Esophagus muscularis mucosa (tissue), 3 donors: ENCODE measurements at regions not wholly inside any gene's neighbourhood (a gene's known extent, or its start where the extent isn't known, plus 50 kb on each side); places are given as distances from the start of the nearest gene placed in this dataset.
A peak's percentile ranks its signal among the peaks of the same experiment; 100 is the strongest.

Source experiments
- POLR2A ChIP-seq: fragments of 450-650 bp; IDR thresholded peaks from one replicate; pipeline ENCODE4 v1.6.1; 2017; ENCODE audit warnings: antibody characterized with exemption, moderate library complexity, mild to moderate bottlenecking, low read depth
- POLR2AphosphoS5 ChIP-seq, 2 donors: sonication (generic); formaldehyde crosslinking; IDR thresholded peaks; one replicate each; pipeline ENCODE4 v1.6.1; 2017; ENCODE audit warnings: antibody characterized with exemption in 2 of 2
- TF ChIP-seq, protein P1 (sequence below), 3 experiments: fragments of 200-600 bp in 2 of 3; fragments of 450-650 bp in 1 of 3; sonication (generic) in 2 of 3; IDR thresholded peaks; one replicate each; pipeline ENCODE4 v1.5.1; 2017 to 2019; ENCODE audit warnings: antibody characterized with exemption in 3 of 3, mild to moderate bottlenecking in 2 of 3, moderate library complexity in 1 of 3

DNA sequence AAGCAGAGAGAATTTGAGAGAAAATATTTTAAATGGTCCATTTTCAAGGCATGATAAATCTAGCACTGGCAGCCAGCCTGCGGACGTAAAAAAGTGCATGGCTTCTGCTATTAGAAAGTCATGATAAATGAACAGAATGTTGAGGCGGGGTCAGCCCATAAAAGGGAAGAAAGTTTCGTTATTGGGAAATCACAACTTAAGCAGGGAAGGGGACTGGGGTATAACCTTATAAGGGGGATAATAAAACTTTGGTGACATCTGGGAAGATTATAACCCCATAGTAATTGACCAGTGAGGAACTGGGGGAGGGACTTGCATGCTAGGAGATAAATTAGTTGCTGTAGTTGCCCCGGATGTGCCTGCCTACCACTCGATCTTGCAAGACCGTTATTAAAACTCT lies 88.4 kb upstream of the PLSCR4 start:
- TF ChIP-seq POLR2AphosphoS5 (IDR thresholded peaks at IDR 0.05) (peak in 1 of 2 donors; percentile 14), POLR2A (no peak)
- TF ChIP-seq, protein P1, sequence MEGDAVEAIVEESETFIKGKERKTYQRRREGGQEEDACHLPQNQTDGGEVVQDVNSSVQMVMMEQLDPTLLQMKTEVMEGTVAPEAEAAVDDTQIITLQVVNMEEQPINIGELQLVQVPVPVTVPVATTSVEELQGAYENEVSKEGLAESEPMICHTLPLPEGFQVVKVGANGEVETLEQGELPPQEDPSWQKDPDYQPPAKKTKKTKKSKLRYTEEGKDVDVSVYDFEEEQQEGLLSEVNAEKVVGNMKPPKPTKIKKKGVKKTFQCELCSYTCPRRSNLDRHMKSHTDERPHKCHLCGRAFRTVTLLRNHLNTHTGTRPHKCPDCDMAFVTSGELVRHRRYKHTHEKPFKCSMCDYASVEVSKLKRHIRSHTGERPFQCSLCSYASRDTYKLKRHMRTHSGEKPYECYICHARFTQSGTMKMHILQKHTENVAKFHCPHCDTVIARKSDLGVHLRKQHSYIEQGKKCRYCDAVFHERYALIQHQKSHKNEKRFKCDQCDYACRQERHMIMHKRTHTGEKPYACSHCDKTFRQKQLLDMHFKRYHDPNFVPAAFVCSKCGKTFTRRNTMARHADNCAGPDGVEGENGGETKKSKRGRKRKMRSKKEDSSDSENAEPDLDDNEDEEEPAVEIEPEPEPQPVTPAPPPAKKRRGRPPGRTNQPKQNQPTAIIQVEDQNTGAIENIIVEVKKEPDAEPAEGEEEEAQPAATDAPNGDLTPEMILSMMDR (IDR thresholded peaks at IDR 0.05) = no peak
